GM23248 (cell line): ENCODE measurements at regions not wholly inside any gene's neighbourhood (a gene's known extent, or its start where the extent isn't known, plus 50 kb on each side); places are given as distances from the start of the nearest gene placed in this dataset.

Source experiments
- DNase-seq: peaks from one replicate; pipeline ENCODE4 v3.0.0-alpha.2; 2015
- H2AFZ ChIP-seq: fragments of 200-600 bp; sonication (generic); 2 replicates; pipeline ENCODE4 v1.6.1; 2016; ENCODE audit warnings: antibody characterized with exemption
- H3F3A ChIP-seq: fragments of 200-600 bp; sonication (generic); 2 replicates; pipeline ENCODE4 v1.6.1; 2016; ENCODE audit warnings: mild to moderate bottlenecking, antibody characterized with exemption, mixed run types; ENCODE audit not compliant: insufficient read depth
- H3K27ac ChIP-seq: fragments of 200-600 bp; sonication (generic); 2 replicates; pipeline ENCODE4 v1.5.1; 2016; ENCODE audit warnings: mild to moderate bottlenecking
- H3K27me3 ChIP-seq: fragments of 200-600 bp; sonication (generic); replicated peaks from 2 replicates; pipeline ENCODE4 v1.6.1; 2016; ENCODE audit warnings: mild to moderate bottlenecking; ENCODE audit not compliant: insufficient read depth
- H3K36me3 ChIP-seq: fragments of 200-600 bp; sonication (generic); 2 replicates; pipeline ENCODE4 v1.6.1; 2016; ENCODE audit warnings: low read depth, mild to moderate bottlenecking
- H3K4me1 ChIP-seq: fragments of 200-600 bp; sonication (generic); 2 replicates; pipeline ENCODE4 v1.6.1; 2016; ENCODE audit warnings: mild to moderate bottlenecking; ENCODE audit not compliant: insufficient read depth
- H3K4me2 ChIP-seq: fragments of 200-600 bp; sonication (generic); one replicate; pipeline ENCODE4 v1.6.1; 2016; ENCODE audit warnings: mild to moderate bottlenecking; ENCODE audit not compliant: unreplicated experiment
- H3K4me3 ChIP-seq: fragments of 200-600 bp; sonication (generic); 2 replicates; pipeline ENCODE4 v1.5.1; 2016; ENCODE audit warnings: mild to moderate bottlenecking
- H3K79me2 ChIP-seq: fragments of 200-600 bp; sonication (generic); 2 replicates; pipeline ENCODE4 v1.6.1; 2016; ENCODE audit warnings: mild to moderate bottlenecking; ENCODE audit not compliant: insufficient read depth
- H3K9ac ChIP-seq: fragments of 200-600 bp; sonication (generic); 2 replicates; pipeline ENCODE4 v1.6.1; 2016; ENCODE audit warnings: mild to moderate bottlenecking
- H3K9me2 ChIP-seq: fragments of 200-600 bp; sonication (generic); 2 replicates; pipeline ENCODE4 v1.6.1; 2016; ENCODE audit warnings: mixed run types, mild to moderate bottlenecking, moderate library complexity; ENCODE audit not compliant: insufficient read depth
- H3K9me3 ChIP-seq: fragments of 200-600 bp; sonication (generic); one replicate; pipeline ENCODE4 v1.6.1; 2017; ENCODE audit warnings: low read depth
- H4K20me1 ChIP-seq: fragments of 200-600 bp; sonication (generic); 2 replicates; pipeline ENCODE4 v1.6.0; 2016; ENCODE audit not compliant: insufficient read depth
- EZH2 ChIP-seq: fragments of 200-600 bp; sonication (generic); IDR thresholded peaks from 2 replicates; pipeline ENCODE4 v1.6.1; 2018; ENCODE audit warnings: antibody characterized with exemption, mild to moderate bottlenecking; ENCODE audit not compliant: insufficient read depth, poor library complexity, severe bottlenecking
- EZH2phosphoT487 ChIP-seq: fragments of 200-600 bp; sonication (generic); IDR thresholded peaks from 2 replicates; pipeline ENCODE4 v1.6.1; 2018; ENCODE audit warnings: antibody characterized with exemption, moderate library complexity, mild to moderate bottlenecking, low read depth; ENCODE audit not compliant: insufficient read depth
- WGBS, 2 experiments: methylation state at CpG; one replicate each; pipeline ENCODE4 v1.1.6; 2015 to 2017; ENCODE audit warnings: low lambda C conversion rate in 2 of 2, low coverage in 1 of 2; ENCODE audit errors: missing lambda C conversion rate in 2 of 2; 5-methylcytosine and 5-hydroxymethylcytosine counted together
- in situ Hi-C: fragments of 300-500 bp; cut with MboI; formaldehyde crosslinking; loops from 2 replicates; pipeline ENCODE4 v1.15.0; 2020

DNA sequence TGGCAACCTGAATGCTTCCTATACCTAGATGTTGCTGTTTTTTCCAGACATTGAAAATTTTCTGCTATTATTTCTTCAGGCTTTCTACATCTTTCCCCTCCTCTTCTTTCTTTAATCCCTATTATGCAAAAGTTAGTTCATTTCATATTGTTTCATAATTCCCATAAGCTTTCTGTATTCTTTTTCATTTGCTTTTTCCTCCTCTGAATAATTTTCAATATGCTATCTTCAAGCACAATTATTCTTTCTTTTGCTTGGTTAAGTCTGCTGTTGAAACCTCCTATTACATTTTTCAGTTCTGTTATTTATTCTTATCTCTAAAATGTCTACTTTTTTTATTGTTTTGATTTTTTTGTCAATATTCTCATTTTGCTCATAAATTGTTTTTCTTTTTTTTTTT, 947.1 kb upstream of the MIR17HG start:
- DNase-seq, result no peak
- Histone ChIP-seq H3K36me3 (no peaks in the 10 kb centered on the region), H3F3A (no peaks in the 10 kb centered on the region), H2AFZ (no peak overlapping the region), H3K27ac (no peak overlapping the region), H3K27me3 (no peaks in the 10 kb centered on the region), H3K9me3 (no peaks in the 10 kb centered on the region), H3K79me2 (no peaks in the 10 kb centered on the region), H3K4me1 (peaks cover 4% of the 10 kb centered on the region; the same call in 1 of the 2 replicates), H3K4me2 (no peak overlapping the region), H3K9ac (no peak overlapping the region), H4K20me1 (no peaks in the 10 kb centered on the region), H3K4me3 (no peak overlapping the region), H3K9me2 (no peaks in the 10 kb centered on the region)
- in situ Hi-C loops, result no loop called here
- TF ChIP-seq EZH2phosphoT487, result no peak
- TF ChIP-seq EZH2, result no peak

DNA sequence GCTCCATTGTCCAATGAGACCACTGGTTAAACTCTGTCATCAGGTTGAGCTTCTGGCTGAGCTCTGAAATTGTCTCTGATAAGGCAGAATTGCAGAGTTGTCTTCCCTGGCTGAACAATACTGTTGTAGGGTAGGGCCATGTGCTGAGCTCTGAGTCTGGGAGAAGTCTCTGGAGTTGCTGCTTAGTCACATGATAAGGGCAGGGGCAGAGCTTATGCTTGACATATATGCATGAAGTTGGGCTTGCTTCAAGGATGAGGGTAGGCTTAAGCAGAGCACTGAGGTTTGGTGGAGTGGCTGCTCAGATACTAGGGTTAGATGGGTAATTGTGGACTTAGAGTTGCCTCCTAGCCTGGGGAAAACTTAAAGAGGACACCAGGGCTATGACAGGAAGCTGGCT, 946.3 kb upstream of the MIR17HG start:
- in situ Hi-C loops, result no loop called here
- Histone ChIP-seq H3F3A (no peaks in the 10 kb centered on the region), H3K9ac (no peak overlapping the region), H3K4me3 (no peak overlapping the region), H3K27me3 (no peaks in the 10 kb centered on the region), H4K20me1 (no peaks in the 10 kb centered on the region), H3K36me3 (no peaks in the 10 kb centered on the region), H2AFZ (no peak overlapping the region), H3K79me2 (no peaks in the 10 kb centered on the region), H3K4me2 (no peak overlapping the region), H3K9me2 (no peaks in the 10 kb centered on the region), H3K27ac (no peak overlapping the region), H3K4me1 (peaks cover 5% of the 10 kb centered on the region; the same call in 1 of the 2 replicates), H3K9me3 (no peaks in the 10 kb centered on the region)
- no peak for TF ChIP-seq EZH2
- TF ChIP-seq EZH2phosphoT487, result no peak
- DNase-seq, result no peak

DNA sequence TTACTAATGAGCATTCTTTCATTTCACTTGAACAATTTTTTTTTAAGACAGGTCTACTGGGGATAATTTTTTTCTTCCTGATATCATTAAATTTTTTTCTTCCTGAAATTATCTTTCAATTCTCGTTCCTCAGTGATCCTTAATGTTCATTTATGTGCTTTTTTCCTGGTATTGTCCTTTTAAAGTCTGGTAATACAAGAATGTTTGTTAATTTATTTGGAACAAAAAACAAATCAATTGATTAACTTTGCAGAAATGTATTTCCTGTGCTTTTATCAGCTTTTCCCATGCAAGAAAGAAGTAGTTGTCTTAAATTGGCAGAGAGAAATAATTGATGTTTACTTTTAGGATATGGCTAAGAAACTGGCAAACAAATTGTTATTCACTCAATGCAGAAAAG, 945.4 kb upstream of the MIR17HG start:
- Histone ChIP-seq H3K27ac (no peak overlapping the region), H3F3A (no peaks in the 10 kb centered on the region), H3K9ac (no peak overlapping the region), H4K20me1 (no peaks in the 10 kb centered on the region), H3K4me1 (peaks cover 5% of the 10 kb centered on the region; the same call in 1 of the 2 replicates), H3K79me2 (no peaks in the 10 kb centered on the region), H3K27me3 (no peaks in the 10 kb centered on the region), H3K36me3 (no peaks in the 10 kb centered on the region), H3K4me2 (no peak overlapping the region), H3K4me3 (no peak overlapping the region), H3K9me3 (no peaks in the 10 kb centered on the region), H2AFZ (0 out of 2 replicates have a peak overlapping the region, but pooled peaks have one; percentile 1), H3K9me2 (no peaks in the 10 kb centered on the region)
- TF ChIP-seq EZH2phosphoT487 (no peak), EZH2 (no peak)
- WGBS, 2 experiments, result 66 to 76% methylated on average over 1 of the region's 1 CpG
- no peak for DNase-seq
- in situ Hi-C loops, result no loop called here

DNA sequence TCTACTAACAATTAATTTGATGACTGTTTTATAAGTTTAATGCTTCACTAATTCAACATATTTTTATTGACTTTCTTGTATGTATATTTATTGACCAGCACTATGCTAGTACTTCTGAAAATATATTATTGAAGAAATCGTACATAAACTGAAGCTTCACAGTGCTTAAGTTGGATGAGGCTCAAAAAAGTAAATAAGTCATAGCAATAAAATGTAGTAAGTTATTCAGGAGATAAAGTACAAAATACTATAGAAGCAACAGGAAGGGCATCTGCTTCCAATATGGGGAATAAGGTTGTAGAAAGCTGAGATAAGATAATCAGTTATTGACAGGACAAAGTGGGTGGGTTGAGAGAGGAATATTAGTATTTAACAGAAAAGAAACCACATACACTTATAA, 944.9 kb upstream of the MIR17HG start:
- peak; percentile 7 for DNase-seq
- no peaks in the 10 kb centered on the region for H3K27me3 ChIP-seq
- H3F3A ChIP-seq, result no peaks in the 10 kb centered on the region
- no peaks in the 10 kb centered on the region for H3K79me2 ChIP-seq
- no peaks in the 10 kb centered on the region for H3K9me2 ChIP-seq
- H3K4me2 ChIP-seq, result no peak overlapping the region
- H3K27ac ChIP-seq, result no peak overlapping the region
- H2AFZ ChIP-seq, result no peak overlapping the region
- no peaks in the 10 kb centered on the region for H3K36me3 ChIP-seq
- no peak overlapping the region for H3K9ac ChIP-seq
- H4K20me1 ChIP-seq, result no peaks in the 10 kb centered on the region
- TF ChIP-seq EZH2 (no peak), EZH2phosphoT487 (no peak)
- no peaks in the 10 kb centered on the region for H3K9me3 ChIP-seq
- H3K4me3 ChIP-seq, result no peak overlapping the region
- peaks cover 5% of the 10 kb centered on the region; the same call in 1 of the 2 replicates for H3K4me1 ChIP-seq
- in situ Hi-C loops, result no loop called here
- 54 to 67% methylated on average over 1 of the region's 1 CpG for WGBS, 2 experiments
